ENCODE measurements at regions not wholly inside any gene's neighbourhood (a gene's known extent, or its start where the extent isn't known, plus 50 kb on each side); places are given as distances from the start of the nearest gene placed in this dataset.
"Not testable (repeated sequence)": the region's sequence is repeated elsewhere in the genome, so short reads cannot be mapped to it uniquely, and the experiment has no call there.

GRCh38 chr10:44752451-44753441 is 158.4 kb upstream of the TMEM72 start:
- H3K4me1 ChIP-seq (ENCODE audit: control extremely low read depth in 1 of 4, control insufficient read depth in 4 of 4, insufficient read depth in 4 of 4, low read length in 3 of 4), result no peaks in the 10 kb centered on the region
- peaks cover 0 to 4% (median 0%) of the 10 kb centered on the region in 5 experiments for H3K27me3 ChIP-seq (replicated peaks in 2 of 5; ENCODE audit: control insufficient read depth in 4 of 5, insufficient read depth in 5 of 5, low read length in 4 of 5)
- no peaks in the 10 kb centered on the region for H3K36me3 ChIP-seq (ENCODE audit: control insufficient read depth in 4 of 4, insufficient read depth in 4 of 4, low read length in 3 of 4)
- CTCF ChIA-PET, result no interaction called here
- DNase-seq, result no peak
- no peak overlapping the region for H3K27ac ChIP-seq (ENCODE audit: insufficient read depth in 1 of 2, low read depth in 1 of 2, low read length in 2 of 2, poor library complexity in 1 of 2, severe bottlenecking in 2 of 2)
- no peak overlapping the region for H3K4me3 ChIP-seq (ENCODE audit: control insufficient read depth in 1 of 7, extremely low read depth in 1 of 7, insufficient read depth in 4 of 7, low read depth in 2 of 7, low read length in 6 of 7)
- POLR2A ChIA-PET, result no interaction called here
- 100% methylated on average over 1 of the region's 4 CpGs for WGBS (ENCODE audit: insufficient coverage)
- peaks cover 0 to 7% (median 1%) of the 10 kb centered on the region in 5 experiments for H3K9me3 ChIP-seq (ENCODE audit: control extremely low read depth in 1 of 5, control insufficient read depth in 4 of 5, insufficient read depth in 2 of 5, low read depth in 1 of 5, low read length in 4 of 5)

- WGBS (ENCODE audit: insufficient coverage), result no CpG with 5 or more reads among the region's 2 CpGs
- H3K36me3 ChIP-seq (ENCODE audit: control insufficient read depth in 4 of 4, insufficient read depth in 4 of 4, low read length in 3 of 4); DNase-seq; H3K27ac ChIP-seq (ENCODE audit: insufficient read depth in 1 of 2, low read depth in 1 of 2, low read length in 2 of 2, poor library complexity in 1 of 2, severe bottlenecking in 2 of 2); H3K9me3 ChIP-seq (ENCODE audit: control extremely low read depth in 1 of 5, control insufficient read depth in 4 of 5, insufficient read depth in 2 of 5, low read depth in 1 of 5, low read length in 4 of 5); H3K27me3 ChIP-seq (replicated peaks in 2 of 5; ENCODE audit: control insufficient read depth in 4 of 5, insufficient read depth in 5 of 5, low read length in 4 of 5); POLR2A ChIA-PET; H3K4me3 ChIP-seq (ENCODE audit: control insufficient read depth in 1 of 7, extremely low read depth in 1 of 7, insufficient read depth in 4 of 7, low read depth in 2 of 7, low read length in 6 of 7); H3K4me1 ChIP-seq (ENCODE audit: control extremely low read depth in 1 of 4, control insufficient read depth in 4 of 4, insufficient read depth in 4 of 4, low read length in 3 of 4); CTCF ChIA-PET: not testable (repeated sequence)
These were observed 156.8 kb upstream of the TMEM72 start for GRCh38 chr10:44754355-44754754.

GRCh38 chr10:44755481-44755880 is 155.7 kb upstream of the TMEM72 start:
- Histone ChIP-seq H3K27me3 (replicated peaks in 2 of 5; ENCODE audit: control insufficient read depth in 4 of 5, insufficient read depth in 5 of 5, low read length in 4 of 5) (peaks cover 0 to 1% (median 0%) of the 10 kb centered on the region in 5 experiments), H3K27ac (ENCODE audit: insufficient read depth in 1 of 2, low read depth in 1 of 2, low read length in 2 of 2, poor library complexity in 1 of 2, severe bottlenecking in 2 of 2) (no peak overlapping the region), H3K9me3 (ENCODE audit: control extremely low read depth in 1 of 5, control insufficient read depth in 4 of 5, insufficient read depth in 2 of 5, low read depth in 1 of 5, low read length in 4 of 5) (no peaks in the 10 kb centered on the region), H3K4me3 (ENCODE audit: control insufficient read depth in 1 of 7, extremely low read depth in 1 of 7, insufficient read depth in 4 of 7, low read depth in 2 of 7, low read length in 6 of 7) (no peak overlapping the region), H3K36me3 (ENCODE audit: control insufficient read depth in 4 of 4, insufficient read depth in 4 of 4, low read length in 3 of 4) (no peaks in the 10 kb centered on the region), H3K4me1 (ENCODE audit: control extremely low read depth in 1 of 4, control insufficient read depth in 4 of 4, insufficient read depth in 4 of 4, low read length in 3 of 4) (no peaks in the 10 kb centered on the region)
- WGBS (ENCODE audit: insufficient coverage), result 97% methylated on average over 4 of the region's 4 CpGs
- POLR2A ChIA-PET, result no interaction called here
- CTCF ChIA-PET, result no interaction called here
- no peak for DNase-seq

- Histone ChIP-seq H3K27me3 (replicated peaks in 2 of 5; ENCODE audit: control insufficient read depth in 4 of 5, insufficient read depth in 5 of 5, low read length in 4 of 5) (peaks cover 0 to 1% (median 0%) of the 10 kb centered on the region in 5 experiments), H3K9me3 (ENCODE audit: control extremely low read depth in 1 of 5, control insufficient read depth in 4 of 5, insufficient read depth in 2 of 5, low read depth in 1 of 5, low read length in 4 of 5) (no peaks in the 10 kb centered on the region), H3K4me1 (ENCODE audit: control extremely low read depth in 1 of 4, control insufficient read depth in 4 of 4, insufficient read depth in 4 of 4, low read length in 3 of 4) (no peaks in the 10 kb centered on the region), H3K4me3 (ENCODE audit: control insufficient read depth in 1 of 7, extremely low read depth in 1 of 7, insufficient read depth in 4 of 7, low read depth in 2 of 7, low read length in 6 of 7) (no peak overlapping the region), H3K36me3 (ENCODE audit: control insufficient read depth in 4 of 4, insufficient read depth in 4 of 4, low read length in 3 of 4) (no peaks in the 10 kb centered on the region), H3K27ac (ENCODE audit: insufficient read depth in 1 of 2, low read depth in 1 of 2, low read length in 2 of 2, poor library complexity in 1 of 2, severe bottlenecking in 2 of 2) (no peak overlapping the region)
- WGBS (ENCODE audit: insufficient coverage), result 100% methylated on average over 1 of the region's 6 CpGs
- ChIA-PET CTCF (no interaction called here), POLR2A (no interaction called here)
- DNase-seq, result no peak
These were observed 154.9 kb upstream of the TMEM72 start for GRCh38 chr10:44756216-44756615.

- H3K36me3 ChIP-seq (ENCODE audit: control insufficient read depth in 4 of 4, insufficient read depth in 4 of 4, low read length in 3 of 4), result no peaks in the 10 kb centered on the region
- H3K4me3 ChIP-seq (ENCODE audit: control insufficient read depth in 1 of 7, extremely low read depth in 1 of 7, insufficient read depth in 4 of 7, low read depth in 2 of 7, low read length in 6 of 7), result no peak overlapping the region
- ChIA-PET CTCF (no interaction called here), POLR2A (no interaction called here)
- no peaks in the 10 kb centered on the region for H3K9me3 ChIP-seq (ENCODE audit: control extremely low read depth in 1 of 5, control insufficient read depth in 4 of 5, insufficient read depth in 2 of 5, low read depth in 1 of 5, low read length in 4 of 5)
- no peaks in the 10 kb centered on the region for H3K4me1 ChIP-seq (ENCODE audit: control extremely low read depth in 1 of 4, control insufficient read depth in 4 of 4, insufficient read depth in 4 of 4, low read length in 3 of 4)
- 90% methylated on average over 2 of the region's 5 CpGs for WGBS (ENCODE audit: insufficient coverage)
- no peak overlapping the region for H3K27ac ChIP-seq (ENCODE audit: insufficient read depth in 1 of 2, low read depth in 1 of 2, low read length in 2 of 2, poor library complexity in 1 of 2, severe bottlenecking in 2 of 2)
- no peak for DNase-seq
- H3K27me3 ChIP-seq (replicated peaks in 2 of 5; ENCODE audit: control insufficient read depth in 4 of 5, insufficient read depth in 5 of 5, low read length in 4 of 5), result peaks cover 0 to 1% (median 0%) of the 10 kb centered on the region in 5 experiments
These were observed 153.5 kb upstream of the TMEM72 start for GRCh38 chr10:44757551-44758205.

- peaks cover 0 to 1% (median 0%) of the 10 kb centered on the region in 5 experiments for H3K27me3 ChIP-seq (replicated peaks in 2 of 5; ENCODE audit: control insufficient read depth in 4 of 5, insufficient read depth in 5 of 5, low read length in 4 of 5)
- H3K4me3 ChIP-seq (ENCODE audit: control insufficient read depth in 1 of 7, extremely low read depth in 1 of 7, insufficient read depth in 4 of 7, low read depth in 2 of 7, low read length in 6 of 7), result no peak overlapping the region
- H3K27ac ChIP-seq (ENCODE audit: insufficient read depth in 1 of 2, low read depth in 1 of 2, low read length in 2 of 2, poor library complexity in 1 of 2, severe bottlenecking in 2 of 2), result no peak overlapping the region
- peak in 2 of 3 donors; percentile 4 to 18 for DNase-seq
- ChIA-PET POLR2A (no interaction called here), CTCF (no interaction called here)
- H3K9me3 ChIP-seq (ENCODE audit: control extremely low read depth in 1 of 5, control insufficient read depth in 4 of 5, insufficient read depth in 2 of 5, low read depth in 1 of 5, low read length in 4 of 5), result no peaks in the 10 kb centered on the region
- 20% methylated on average over 5 of the region's 5 CpGs for WGBS (ENCODE audit: insufficient coverage)
- H3K36me3 ChIP-seq (ENCODE audit: control insufficient read depth in 4 of 4, insufficient read depth in 4 of 4, low read length in 3 of 4), result no peaks in the 10 kb centered on the region
- no peaks in the 10 kb centered on the region for H3K4me1 ChIP-seq (ENCODE audit: control extremely low read depth in 1 of 4, control insufficient read depth in 4 of 4, insufficient read depth in 4 of 4, low read length in 3 of 4)
These were observed 152.0 kb upstream of the TMEM72 start for GRCh38 chr10:44759122-44759521.

GRCh38 chr10:44760513-44760912 is 150.6 kb upstream of the TMEM72 start:
- no peak overlapping the region for H3K4me3 ChIP-seq (ENCODE audit: control insufficient read depth in 1 of 7, extremely low read depth in 1 of 7, insufficient read depth in 4 of 7, low read depth in 2 of 7, low read length in 6 of 7)
- H3K9me3 ChIP-seq (ENCODE audit: control extremely low read depth in 1 of 5, control insufficient read depth in 4 of 5, insufficient read depth in 2 of 5, low read depth in 1 of 5, low read length in 4 of 5), result no peaks in the 10 kb centered on the region
- POLR2A ChIA-PET, result no interaction called here
- WGBS (ENCODE audit: insufficient coverage), result no CpG with 5 or more reads among the region's 1 CpG
- no peak overlapping the region for H3K27ac ChIP-seq (ENCODE audit: insufficient read depth in 1 of 2, low read depth in 1 of 2, low read length in 2 of 2, poor library complexity in 1 of 2, severe bottlenecking in 2 of 2)
- H3K36me3 ChIP-seq (ENCODE audit: control insufficient read depth in 4 of 4, insufficient read depth in 4 of 4, low read length in 3 of 4), result no peaks in the 10 kb centered on the region
- no peaks in the 10 kb centered on the region for H3K4me1 ChIP-seq (ENCODE audit: control extremely low read depth in 1 of 4, control insufficient read depth in 4 of 4, insufficient read depth in 4 of 4, low read length in 3 of 4)
- DNase-seq, result no peak
- H3K27me3 ChIP-seq (replicated peaks in 2 of 5; ENCODE audit: control insufficient read depth in 4 of 5, insufficient read depth in 5 of 5, low read length in 4 of 5), result peaks cover 0 to 1% (median 0%) of the 10 kb centered on the region in 5 experiments
- CTCF ChIA-PET, result no interaction called here
